ENCODE measurements at regions not wholly inside any gene's neighbourhood (a gene's known extent, or its start where the extent isn't known, plus 50 kb on each side); places are given as distances from the start of the nearest gene placed in this dataset.
"Not testable (repeated sequence)": the region's sequence is repeated elsewhere in the genome, so short reads cannot be mapped to it uniquely, and the experiment has no call there.

- no peaks in the 10 kb centered on the region for H3K27me3 Mint-ChIP-seq
- H3K27ac Mint-ChIP-seq: no peak overlapping the region
- ATAC-seq (replicated peaks): no peak
- no peaks in the 10 kb centered on the region for H3K4me1 Mint-ChIP-seq
- H3K9me3 Mint-ChIP-seq: no peaks in the 10 kb centered on the region
- no peaks in the 10 kb centered on the region for H3K36me3 Mint-ChIP-seq (ENCODE audit: low read depth)
- no peak overlapping the region for H3K4me3 Mint-ChIP-seq
These were observed 102.3 kb upstream of the GRIA3 start for GRCh38 chrX:123081776-123082175.

GRCh38 chrX:123083924-123084323 is 100.2 kb upstream of the GRIA3 start:
- Mint-ChIP-seq H3K27me3 (no peaks in the 10 kb centered on the region), H3K4me1 (no peaks in the 10 kb centered on the region), H3K36me3 (ENCODE audit: low read depth) (no peaks in the 10 kb centered on the region), H3K4me3 (no peak overlapping the region), H3K27ac (no peak overlapping the region), H3K9me3 (no peaks in the 10 kb centered on the region)
- no peak for ATAC-seq (replicated peaks)

DNA sequence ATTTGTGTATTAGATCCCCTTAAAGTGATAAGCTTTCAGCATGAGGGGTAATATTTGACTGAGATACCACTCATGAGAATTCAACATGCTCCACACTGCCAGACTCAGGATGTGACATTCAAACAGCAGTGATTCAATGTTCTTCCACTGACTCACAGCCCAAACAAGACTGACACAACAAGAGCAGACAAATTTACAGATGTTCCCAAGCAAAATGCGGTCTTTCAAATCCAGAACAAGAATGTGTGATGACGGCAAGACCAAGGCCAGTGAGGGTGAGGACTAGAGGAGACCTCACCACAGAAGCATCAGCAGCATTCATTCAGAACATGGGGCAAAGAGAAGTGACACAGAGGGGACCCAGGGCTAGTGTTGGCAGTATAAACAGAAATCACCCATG is 99.3 kb upstream of the GRIA3 start:
- H3K4me1 Mint-ChIP-seq: no peaks in the 10 kb centered on the region
- H3K4me3 Mint-ChIP-seq: no peak overlapping the region
- H3K27me3 Mint-ChIP-seq: no peaks in the 10 kb centered on the region
- no peaks in the 10 kb centered on the region for H3K9me3 Mint-ChIP-seq
- no peaks in the 10 kb centered on the region for H3K36me3 Mint-ChIP-seq (ENCODE audit: low read depth)
- H3K27ac Mint-ChIP-seq: no peak overlapping the region
- ATAC-seq (replicated peaks): no peak

DNA sequence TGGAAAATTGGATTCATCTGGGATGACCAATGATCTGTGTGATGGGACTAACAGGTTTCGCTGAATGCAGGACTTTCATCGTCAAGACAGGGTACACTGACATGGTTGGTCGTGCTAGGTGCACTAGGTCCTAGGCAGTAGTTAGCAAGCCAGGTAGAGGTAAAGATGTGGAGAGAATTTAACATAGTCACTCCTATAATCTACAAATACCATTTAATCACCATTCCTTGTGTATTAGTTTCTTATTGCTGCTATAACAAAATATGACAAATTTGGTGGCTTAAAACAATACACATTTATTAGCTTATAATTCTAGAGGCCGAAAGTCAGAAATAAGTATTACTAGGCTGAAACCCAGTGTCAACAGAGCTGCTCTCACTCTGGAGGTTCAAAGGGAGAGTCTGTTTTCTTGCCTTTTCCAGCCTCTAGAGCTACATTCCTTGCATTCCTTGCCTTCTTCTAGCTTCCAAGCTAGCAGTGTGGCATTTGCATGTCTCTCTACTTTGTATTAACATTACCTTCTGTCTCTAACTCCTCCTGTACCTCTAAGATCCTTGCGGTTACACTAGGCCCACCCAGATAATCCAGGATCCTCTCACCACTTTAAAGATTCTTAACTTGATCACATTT is 98.7 kb upstream of the GRIA3 start:
- Mint-ChIP-seq H3K9me3 (no peaks in the 10 kb centered on the region), H3K36me3 (ENCODE audit: low read depth) (no peaks in the 10 kb centered on the region), H3K27me3 (no peaks in the 10 kb centered on the region), H3K27ac (no peak overlapping the region), H3K4me1 (no peaks in the 10 kb centered on the region), H3K4me3 (no peak overlapping the region)
- ATAC-seq (replicated peaks): no peak

- no peak for ATAC-seq (replicated peaks)
- no peaks in the 10 kb centered on the region for H3K9me3 Mint-ChIP-seq
- H3K4me3 Mint-ChIP-seq: no peak overlapping the region
- H3K4me1 Mint-ChIP-seq: no peaks in the 10 kb centered on the region
- H3K27ac Mint-ChIP-seq: no peak overlapping the region
- H3K36me3 Mint-ChIP-seq (ENCODE audit: low read depth): no peaks in the 10 kb centered on the region
- H3K27me3 Mint-ChIP-seq: no peaks in the 10 kb centered on the region
These were observed 97.3 kb upstream of the GRIA3 start for GRCh38 chrX:123086768-123087167.

GRCh38 chrX:123087326-123087725 is 96.8 kb upstream of the GRIA3 start:
- H3K27ac Mint-ChIP-seq: no peak overlapping the region
- ATAC-seq (replicated peaks): no peak
- no peaks in the 10 kb centered on the region for H3K9me3 Mint-ChIP-seq
- H3K27me3 Mint-ChIP-seq: no peaks in the 10 kb centered on the region
- H3K36me3 Mint-ChIP-seq (ENCODE audit: low read depth): no peaks in the 10 kb centered on the region
- H3K4me1 Mint-ChIP-seq: no peaks in the 10 kb centered on the region
- H3K4me3 Mint-ChIP-seq: no peak overlapping the region

DNA sequence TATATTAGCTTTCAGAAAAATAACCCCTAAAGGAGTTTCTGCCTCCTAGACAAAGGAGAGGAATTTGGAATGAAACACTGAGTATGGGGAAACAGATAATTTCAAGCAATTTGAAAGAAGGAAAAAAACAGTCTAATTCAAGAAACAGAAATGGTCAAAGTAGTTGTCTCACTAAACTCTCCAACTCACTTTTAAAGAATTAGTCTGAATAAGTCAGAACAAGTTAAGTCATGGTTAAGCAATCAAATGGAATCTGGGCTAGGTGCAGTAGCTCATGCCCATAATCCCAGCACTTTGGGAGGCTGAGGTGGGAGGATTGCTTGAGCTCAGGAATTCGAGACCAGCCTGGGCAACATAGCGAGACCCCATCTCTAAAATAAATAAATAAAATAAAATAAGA is 95.7 kb upstream of the GRIA3 start:
- no peak for ATAC-seq (replicated peaks)
- Mint-ChIP-seq H3K4me3 (no peak overlapping the region), H3K9me3 (no peaks in the 10 kb centered on the region), H3K36me3 (ENCODE audit: low read depth) (no peaks in the 10 kb centered on the region), H3K27me3 (no peaks in the 10 kb centered on the region), H3K27ac (no peak overlapping the region), H3K4me1 (no peaks in the 10 kb centered on the region)

DNA sequence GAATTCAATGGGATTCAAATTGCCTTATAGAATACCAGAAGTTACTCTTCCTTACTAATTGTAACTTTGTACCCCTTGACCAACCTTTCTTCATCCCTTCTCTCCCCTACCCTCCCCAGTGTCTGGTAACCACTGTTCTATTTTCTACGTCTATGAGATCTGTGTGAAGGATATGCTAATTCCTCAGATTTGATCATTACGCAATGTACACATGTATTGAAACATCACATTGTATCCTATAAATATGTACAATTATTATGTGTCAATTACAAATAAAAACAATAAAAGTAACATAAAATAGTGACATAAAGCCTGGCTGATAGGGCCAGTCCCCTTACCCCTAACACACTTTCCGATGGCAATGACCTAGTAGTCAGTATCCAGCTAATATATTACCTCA is 95.1 kb upstream of the GRIA3 start:
- H3K4me3 Mint-ChIP-seq: no peak overlapping the region
- H3K27me3 Mint-ChIP-seq: no peaks in the 10 kb centered on the region
- H3K27ac Mint-ChIP-seq: no peak overlapping the region
- no peaks in the 10 kb centered on the region for H3K9me3 Mint-ChIP-seq
- no peak for ATAC-seq (replicated peaks)
- no peaks in the 10 kb centered on the region for H3K36me3 Mint-ChIP-seq (ENCODE audit: low read depth)
- no peaks in the 10 kb centered on the region for H3K4me1 Mint-ChIP-seq

DNA sequence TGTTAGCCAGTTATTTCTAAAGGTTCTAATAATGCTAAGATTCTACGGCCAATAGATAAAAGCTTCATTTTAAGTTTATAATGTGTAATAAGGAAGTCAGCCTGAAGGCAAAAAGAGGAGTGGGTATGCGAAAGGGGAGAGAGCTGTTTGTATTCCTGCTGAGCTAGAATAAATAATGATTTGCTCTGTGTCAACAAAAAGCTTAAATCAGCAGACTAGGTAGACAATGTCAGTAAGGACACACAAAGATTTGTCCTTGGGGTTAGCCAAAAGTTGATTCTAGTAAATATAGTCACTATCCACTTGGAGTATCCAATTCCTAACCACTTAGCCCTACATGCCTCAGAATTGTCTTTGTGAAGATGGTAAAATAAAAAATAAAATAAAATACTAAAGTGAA is 90.3 kb upstream of the GRIA3 start:
- no peaks in the 10 kb centered on the region for H3K4me1 Mint-ChIP-seq
- no peaks in the 10 kb centered on the region for H3K27me3 Mint-ChIP-seq
- H3K9me3 Mint-ChIP-seq: no peaks in the 10 kb centered on the region
- no peaks in the 10 kb centered on the region for H3K36me3 Mint-ChIP-seq (ENCODE audit: low read depth)
- no peak overlapping the region for H3K27ac Mint-ChIP-seq
- no peak overlapping the region for H3K4me3 Mint-ChIP-seq
- no peak for ATAC-seq (replicated peaks)

DNA sequence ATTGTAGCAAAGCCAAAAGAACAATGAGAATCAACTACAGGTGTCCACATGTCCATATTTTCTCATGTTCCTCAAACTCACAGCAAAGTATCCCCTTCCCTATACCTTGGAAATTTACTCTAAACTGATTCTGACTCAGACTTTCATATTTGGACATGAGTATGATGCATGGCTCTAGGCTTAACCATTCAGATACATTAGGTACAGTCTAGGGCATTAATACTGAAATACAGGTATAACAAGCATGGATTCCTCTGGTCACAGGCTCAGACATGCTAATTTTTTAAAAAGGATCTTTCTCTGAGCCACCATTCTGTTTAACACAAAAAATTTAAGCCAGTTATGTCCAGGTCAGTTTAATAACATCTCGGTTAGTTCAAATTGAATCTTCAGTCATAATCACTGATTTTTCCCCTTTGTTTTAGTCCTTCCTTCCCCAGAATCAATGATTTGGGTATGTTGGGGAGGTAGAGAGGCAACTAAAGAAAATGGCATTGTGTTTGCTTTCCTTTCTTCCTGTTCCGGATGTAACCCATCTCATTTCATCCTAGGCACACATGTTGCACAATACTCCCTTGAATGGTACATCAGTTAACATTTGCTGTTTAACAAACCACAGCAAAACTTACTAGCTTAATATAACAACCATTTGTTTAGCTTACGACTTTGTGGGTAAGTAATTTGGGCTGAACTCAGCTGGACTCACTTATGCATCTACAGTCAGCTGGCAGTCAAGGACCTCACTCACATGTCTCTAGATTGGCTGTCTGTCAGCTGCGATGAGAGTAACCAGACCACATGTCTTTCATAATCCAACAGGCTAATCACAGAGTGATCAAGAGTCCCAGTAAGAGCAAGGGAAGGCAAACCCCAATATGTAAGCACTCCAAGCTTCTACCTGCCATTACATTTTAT is 75.3 kb upstream of the GRIA3 start:
- Mint-ChIP-seq H3K9me3 (peaks cover 5% of the 10 kb centered on the region), H3K36me3 (ENCODE audit: low read depth) (no peaks in the 10 kb centered on the region), H3K27me3 (no peaks in the 10 kb centered on the region), H3K27ac (no peak overlapping the region), H3K4me3 (no peak overlapping the region), H3K4me1 (no peaks in the 10 kb centered on the region)
- no peak for ATAC-seq (replicated peaks)

DNA sequence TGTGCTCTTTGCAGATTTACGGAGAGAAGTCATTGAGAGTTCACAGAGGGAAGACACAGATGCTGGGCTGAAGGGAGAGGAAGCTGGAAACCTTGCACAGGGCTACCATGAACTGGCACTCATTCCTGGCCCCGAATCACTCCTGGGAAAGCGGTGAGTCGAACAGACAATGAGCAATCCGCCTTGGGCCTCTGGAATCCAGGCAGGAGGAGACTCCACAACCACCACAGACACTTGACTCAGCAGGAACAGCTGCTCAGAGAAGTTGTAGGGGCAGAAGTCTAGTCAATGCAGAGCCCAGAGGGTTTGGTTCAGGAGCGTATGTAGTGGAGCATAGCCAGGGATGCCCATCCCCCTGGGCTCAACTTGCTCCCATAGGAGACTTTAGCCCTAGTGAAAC is 62.8 kb upstream of the GRIA3 start:
- Mint-ChIP-seq H3K4me3 (no peak overlapping the region), H3K27ac (no peak overlapping the region), H3K36me3 (ENCODE audit: low read depth) (no peaks in the 10 kb centered on the region), H3K4me1 (no peaks in the 10 kb centered on the region), H3K9me3 (peaks cover 3% of the 10 kb centered on the region), H3K27me3 (no peaks in the 10 kb centered on the region)
- no peak for ATAC-seq (replicated peaks)

GRCh38 chrX:123129805-123130204 is 54.3 kb upstream of the GRIA3 start:
- H3K27ac Mint-ChIP-seq; H3K36me3 Mint-ChIP-seq (ENCODE audit: low read depth); H3K4me1 Mint-ChIP-seq; H3K4me3 Mint-ChIP-seq; H3K9me3 Mint-ChIP-seq; H3K27me3 Mint-ChIP-seq; ATAC-seq (replicated peaks): not testable (repeated sequence)
